Activated T-helper 1 cell treated with anti-CD3 and anti-CD28 coated beads, Interleukin-12 subunit alpha, Interleukin-12 subunit beta, Interleukin-2, Interleukin-4 antibody, amounts not matched to agents 30 ng/mL and 10 ng/mL and 1 ng/mL, durations not matched to agents 14 hours and 24 hours and 36 hours (primary cell): ENCODE measurements at regions not wholly inside any gene's neighbourhood (a gene's known extent, or its start where the extent isn't known, plus 50 kb on each side); places are given as distances from the start of the nearest gene placed in this dataset.

Experiments used
- DNase-seq: peaks from one replicate; pipeline ENCODE4 v3.0.0; 2021; ENCODE audit warnings: low spot score
- H3K27ac Mint-ChIP-seq: one replicate; pipeline ENCODE4 v1.8.0; 2021; ENCODE audit warnings: mild to moderate bottlenecking, mixed read lengths
- H3K27me3 Mint-ChIP-seq: one replicate; pipeline ENCODE4 v1.8.0; 2022; ENCODE audit warnings: mild to moderate bottlenecking, moderate library complexity, mixed read lengths; ENCODE audit not compliant: insufficient read depth
- H3K36me3 Mint-ChIP-seq: one replicate; pipeline ENCODE4 v1.8.0; 2021; ENCODE audit warnings: low read depth, mixed read lengths
- H3K4me1 Mint-ChIP-seq: one replicate; pipeline ENCODE4 v1.8.0; 2021; ENCODE audit warnings: low read depth, mixed read lengths
- H3K4me3 Mint-ChIP-seq: one replicate; pipeline ENCODE4 v1.8.0; 2021; ENCODE audit warnings: mild to moderate bottlenecking, moderate library complexity, mixed read lengths
- H3K9me3 Mint-ChIP-seq: one replicate; pipeline ENCODE4 v1.8.0; 2021; ENCODE audit warnings: mixed read lengths
- intact Hi-C: fragments of 100-400 bp; cut with micrococcal nuclease; formaldehyde crosslinking; loops from one replicate; pipeline ENCODE4 v1.15.1; 2024

DNA sequence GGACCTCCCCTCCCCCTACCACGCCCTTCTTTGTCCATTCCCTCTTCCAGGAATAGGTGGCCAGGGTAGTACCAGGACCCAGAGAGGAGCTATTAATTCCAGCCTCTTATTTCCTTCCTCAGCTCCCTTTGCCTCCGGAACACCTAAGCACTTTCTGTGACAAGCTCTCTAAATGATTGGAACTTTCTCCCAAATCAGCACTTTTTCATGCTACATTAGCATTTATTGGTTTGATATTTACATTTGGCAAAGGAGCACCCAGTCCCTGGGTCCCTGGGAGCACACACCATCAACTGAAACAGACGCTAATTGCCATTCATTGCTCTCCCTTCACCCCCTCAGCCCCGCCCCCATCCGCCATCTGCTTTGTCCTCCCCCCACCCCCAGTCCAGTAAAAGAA is 182.0 kb upstream of the BCOR start:
- H3K9me3 Mint-ChIP-seq = peaks cover under 1% of the 10 kb centered on the region
- H3K4me1 Mint-ChIP-seq = peaks cover 29% of the 10 kb centered on the region
- no peak for DNase-seq
- H3K4me3 Mint-ChIP-seq = no peak overlapping the region
- no peak overlapping the region for H3K27ac Mint-ChIP-seq
- no peaks in the 10 kb centered on the region for H3K27me3 Mint-ChIP-seq
- intact Hi-C loops = no loop called here
- no peaks in the 10 kb centered on the region for H3K36me3 Mint-ChIP-seq

DNA sequence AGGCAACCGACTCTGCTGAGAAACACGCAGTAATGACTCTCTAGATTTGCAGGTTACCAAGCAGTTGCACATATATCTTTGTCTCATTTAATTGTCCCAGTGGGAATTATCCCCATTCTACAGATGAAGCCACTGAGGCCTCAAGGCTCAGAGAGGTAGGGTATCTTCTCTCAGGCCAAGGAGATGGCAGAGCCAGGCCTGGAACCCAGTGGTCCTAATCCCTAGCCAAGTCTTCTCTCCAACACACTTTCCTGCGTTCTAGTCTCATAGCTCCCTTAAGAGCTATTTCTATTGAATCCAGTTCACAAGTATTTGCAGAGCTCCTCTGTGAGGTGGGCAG is 181.3 kb upstream of the BCOR start:
- Mint-ChIP-seq H3K27me3 (no peaks in the 10 kb centered on the region), H3K27ac (peak overlapping the region; percentile 31), H3K4me3 (peak overlapping the region; percentile 24), H3K4me1 (peaks cover 29% of the 10 kb centered on the region), H3K36me3 (no peaks in the 10 kb centered on the region), H3K9me3 (no peaks in the 10 kb centered on the region)
- DNase-seq = no peak
- intact Hi-C loops = no loop called here

DNA sequence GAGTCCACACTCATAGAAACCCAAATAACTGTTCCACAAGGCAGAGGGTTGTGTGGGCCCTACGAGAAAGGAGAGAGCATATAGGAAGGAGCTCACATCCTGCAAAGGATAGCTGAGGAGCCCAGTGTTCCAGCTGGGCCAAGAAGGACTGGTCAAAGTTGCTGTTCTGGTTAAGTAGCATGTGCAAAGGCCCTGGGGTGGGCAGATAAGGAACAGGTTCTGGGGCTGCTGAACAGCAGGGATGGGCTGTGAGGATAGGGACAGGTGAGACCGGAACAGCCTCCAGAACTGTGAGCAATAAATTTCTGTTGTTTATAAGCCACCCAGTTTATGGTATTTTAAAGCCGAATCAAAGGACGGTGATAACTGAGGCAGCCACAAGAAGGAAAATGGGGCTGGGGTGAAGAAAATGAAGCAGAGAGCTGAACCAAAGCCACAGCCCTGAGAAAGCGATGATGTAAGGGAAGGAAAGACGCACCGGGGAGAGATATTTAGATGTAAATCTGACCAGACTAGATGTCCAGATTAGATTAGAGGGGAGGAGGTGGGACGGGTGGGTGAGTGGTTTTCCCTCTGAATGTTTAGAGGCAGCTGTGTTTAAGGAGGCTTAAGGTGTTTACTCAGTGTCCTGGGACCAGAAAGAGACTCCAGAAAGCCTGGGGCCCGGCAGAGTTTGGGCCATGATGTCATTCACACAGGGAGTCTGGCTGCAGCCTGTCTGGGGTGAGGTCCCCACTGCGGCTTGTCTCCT is 180.8 kb upstream of the BCOR start:
- H3K27me3 Mint-ChIP-seq = no peaks in the 10 kb centered on the region
- no peaks in the 10 kb centered on the region for H3K36me3 Mint-ChIP-seq
- no peak overlapping the region for H3K4me3 Mint-ChIP-seq
- intact Hi-C loops = no loop called here
- peak overlapping the region; percentile 36 for H3K27ac Mint-ChIP-seq
- peak; percentile 7 for DNase-seq
- H3K4me1 Mint-ChIP-seq = peaks cover 29% of the 10 kb centered on the region
- H3K9me3 Mint-ChIP-seq = no peaks in the 10 kb centered on the region

DNA sequence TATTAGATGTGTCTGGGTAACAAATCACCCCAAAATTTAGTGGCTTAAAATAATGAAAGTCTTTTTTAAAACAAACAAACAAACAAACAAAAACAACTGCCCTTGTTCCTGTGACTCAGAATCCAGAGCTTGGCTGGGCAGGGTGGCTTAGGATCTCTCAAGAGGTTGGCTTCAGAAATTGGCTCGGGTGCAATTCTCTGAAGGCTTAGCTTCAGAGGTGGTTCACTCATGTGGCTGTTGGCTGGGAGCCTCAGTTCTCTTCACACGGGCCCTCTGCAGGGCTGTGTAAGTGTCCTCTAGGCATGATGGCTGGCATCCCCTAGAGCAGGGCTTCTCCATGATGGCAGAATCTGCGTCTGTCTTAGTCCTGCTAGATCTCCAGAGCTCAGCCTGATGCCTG is 179.9 kb upstream of the BCOR start:
- no peak overlapping the region for H3K27ac Mint-ChIP-seq
- H3K4me3 Mint-ChIP-seq = no peak overlapping the region
- peaks cover 29% of the 10 kb centered on the region for H3K4me1 Mint-ChIP-seq
- H3K27me3 Mint-ChIP-seq = no peaks in the 10 kb centered on the region
- no peak for DNase-seq
- H3K36me3 Mint-ChIP-seq = no peaks in the 10 kb centered on the region
- H3K9me3 Mint-ChIP-seq = no peaks in the 10 kb centered on the region
- intact Hi-C loops = no loop called here

DNA sequence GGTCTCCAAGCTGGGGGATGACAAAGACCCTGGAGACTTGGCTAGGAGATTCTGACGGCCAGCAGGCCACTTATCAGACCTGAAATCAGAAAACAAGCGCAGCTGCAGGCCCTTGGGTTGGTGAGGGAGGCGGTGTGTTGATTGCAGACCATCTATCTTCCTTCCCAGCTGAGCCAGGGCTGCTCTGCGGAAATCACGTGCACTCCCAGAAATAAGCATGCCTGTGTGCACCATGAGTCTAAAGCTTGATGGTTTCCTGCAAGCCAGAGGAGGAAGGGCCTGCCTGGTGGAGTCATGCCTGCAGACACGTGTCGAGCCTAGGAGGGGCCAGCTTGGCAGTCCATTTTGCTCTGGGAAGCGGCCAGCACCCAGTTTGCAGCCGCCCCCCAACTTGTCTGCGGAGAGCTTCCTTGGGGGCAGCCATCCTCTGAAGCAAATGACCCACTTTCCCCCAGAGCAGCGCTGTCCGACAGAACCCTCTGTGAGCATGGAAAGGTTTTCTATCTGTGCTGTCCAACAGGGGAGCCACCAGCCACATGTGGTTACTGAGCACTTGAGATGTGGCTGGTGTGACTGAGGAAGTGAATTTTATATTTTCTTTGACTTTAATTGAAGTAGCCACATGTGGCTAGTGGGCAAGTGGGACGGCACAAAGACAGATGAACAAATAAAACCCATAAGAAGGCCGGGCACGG is 175.7 kb upstream of the BCOR start:
- Mint-ChIP-seq H3K27ac (no peak overlapping the region), H3K36me3 (no peaks in the 10 kb centered on the region), H3K9me3 (no peaks in the 10 kb centered on the region), H3K27me3 (no peaks in the 10 kb centered on the region), H3K4me3 (no peak overlapping the region), H3K4me1 (peaks cover 7% of the 10 kb centered on the region)
- no peak for DNase-seq
- intact Hi-C loops = no loop called here

DNA sequence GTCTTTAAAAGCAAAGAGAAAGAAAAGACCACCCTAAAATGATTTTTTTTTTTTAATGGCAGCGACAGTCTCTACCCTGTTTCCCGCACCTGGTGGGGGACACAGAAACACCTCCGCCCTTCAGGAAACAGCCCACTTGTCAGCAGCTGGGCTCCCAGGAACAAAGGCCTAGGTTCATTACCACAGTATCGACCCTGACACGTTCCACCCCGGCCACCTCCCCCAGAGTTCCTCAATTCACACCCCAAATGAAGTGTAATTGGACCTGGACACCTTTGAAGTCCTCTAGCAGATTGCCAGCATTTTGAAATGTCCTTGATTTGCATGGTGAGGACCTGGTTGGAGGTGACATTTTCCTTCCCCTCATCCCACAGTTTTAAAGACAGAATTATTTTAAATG is 175.0 kb upstream of the BCOR start:
- intact Hi-C loops = no loop called here
- H3K27ac Mint-ChIP-seq = no peak overlapping the region
- no peaks in the 10 kb centered on the region for H3K36me3 Mint-ChIP-seq
- H3K4me3 Mint-ChIP-seq = no peak overlapping the region
- no peaks in the 10 kb centered on the region for H3K4me1 Mint-ChIP-seq
- no peaks in the 10 kb centered on the region for H3K27me3 Mint-ChIP-seq
- no peak for DNase-seq
- no peaks in the 10 kb centered on the region for H3K9me3 Mint-ChIP-seq

DNA sequence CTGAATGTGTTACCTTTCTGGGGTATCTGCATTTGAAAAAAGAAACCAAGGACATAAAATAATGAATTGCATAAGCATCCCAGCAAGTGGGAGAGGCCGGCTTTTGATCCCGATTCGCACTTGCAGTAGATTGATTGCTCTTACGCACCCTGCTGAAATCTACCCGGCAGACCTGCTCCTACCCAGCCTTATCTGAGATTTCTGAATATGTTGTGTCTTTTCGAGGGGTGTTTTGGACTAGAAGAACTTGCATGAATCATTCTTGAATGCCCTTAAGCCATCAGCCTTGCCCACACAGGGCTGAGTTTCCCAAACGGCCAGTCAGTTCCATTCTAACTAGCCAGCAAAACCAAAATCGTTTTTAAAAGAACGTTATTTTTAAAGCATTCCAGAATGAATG is 174.4 kb upstream of the BCOR start:
- no peaks in the 10 kb centered on the region for H3K4me1 Mint-ChIP-seq
- H3K9me3 Mint-ChIP-seq = no peaks in the 10 kb centered on the region
- no peak overlapping the region for H3K4me3 Mint-ChIP-seq

DNA sequence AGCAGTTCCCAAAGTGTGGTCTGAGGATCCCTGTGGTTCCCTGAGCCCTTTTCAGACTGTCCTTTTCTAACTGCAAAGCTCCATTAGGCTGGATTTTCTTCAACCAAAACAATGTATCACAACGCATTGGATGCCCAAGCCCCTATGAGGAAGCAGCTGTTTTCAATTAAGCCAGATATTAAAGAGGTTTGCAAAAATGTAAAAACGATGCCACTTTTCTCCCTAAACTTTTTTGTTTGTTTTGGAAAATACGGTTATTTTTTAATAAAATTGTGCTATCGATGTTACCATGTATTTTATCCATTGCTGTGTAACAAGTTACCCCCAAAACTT is 170.4 kb upstream of the BCOR start:
- Mint-ChIP-seq H3K36me3 (no peaks in the 10 kb centered on the region), H3K4me3 (no peak overlapping the region), H3K4me1 (peaks cover 6% of the 10 kb centered on the region), H3K27me3 (peaks cover 2% of the 10 kb centered on the region), H3K9me3 (no peaks in the 10 kb centered on the region), H3K27ac (no peak overlapping the region)
- DNase-seq = no peak
- intact Hi-C loops = loop anchor here (5.0 to 10.0 kb wide), 4 partner anchors 161 to 616 kb away; no protein-coding TSS in a partner anchor

More for the DNA sequence above, 174.4 kb upstream of the BCOR start:
- no peaks in the 10 kb centered on the region for H3K36me3 Mint-ChIP-seq
- no peak for DNase-seq
- intact Hi-C loops = no loop called here
- H3K27ac Mint-ChIP-seq = no peak overlapping the region
- H3K27me3 Mint-ChIP-seq = peaks cover 2% of the 10 kb centered on the region

DNA sequence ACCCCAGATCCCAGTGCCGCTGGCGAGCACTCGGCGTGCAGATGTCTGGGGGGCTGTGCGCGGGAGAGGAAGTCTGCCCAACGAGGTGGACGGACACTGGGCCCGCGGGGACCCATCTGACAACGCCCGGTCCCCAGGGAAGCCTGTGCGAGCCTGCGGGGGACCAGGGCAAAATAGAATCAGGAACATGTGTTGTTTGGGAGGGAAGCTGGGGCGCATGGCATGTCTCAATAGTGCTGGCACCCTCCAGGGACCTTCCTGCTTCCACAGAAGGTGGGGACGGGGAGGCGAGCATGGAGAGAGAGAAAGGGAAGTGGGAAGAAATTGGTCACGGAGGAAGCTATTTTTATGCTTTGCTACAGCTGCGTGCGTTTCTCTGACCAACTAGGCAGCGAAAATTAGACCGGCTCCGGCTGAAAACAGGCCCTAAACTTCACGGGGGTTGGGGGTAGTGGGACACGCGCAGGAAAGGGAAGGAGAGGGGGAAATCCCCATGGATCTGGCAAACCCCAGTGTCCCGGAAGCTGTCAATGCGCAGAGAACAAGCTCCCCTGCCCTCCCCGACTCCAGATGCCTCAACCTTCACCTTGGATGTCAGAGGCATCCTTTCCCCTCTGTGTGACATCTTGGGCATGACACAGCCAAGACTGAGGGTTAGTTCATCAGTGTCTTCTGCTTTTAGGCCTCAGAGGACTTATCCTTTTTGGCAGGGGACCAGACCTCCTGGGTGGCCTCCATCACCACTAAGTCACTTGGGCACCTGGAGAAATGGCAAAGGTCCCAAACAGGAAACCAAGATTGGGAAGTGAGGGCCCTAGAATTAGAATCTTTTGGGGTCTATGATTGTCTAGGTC is 169.8 kb upstream of the BCOR start:
- Mint-ChIP-seq H3K27ac (no peak overlapping the region), H3K36me3 (no peaks in the 10 kb centered on the region), H3K27me3 (peaks cover 2% of the 10 kb centered on the region), H3K9me3 (no peaks in the 10 kb centered on the region), H3K4me1 (peaks cover 6% of the 10 kb centered on the region), H3K4me3 (peak overlapping the region; percentile 73)
- intact Hi-C loops = loop anchor here (2.0 to 10.0 kb wide), 5 partner anchors 91 to 615 kb away; no protein-coding TSS in a partner anchor
- no peak for DNase-seq

DNA sequence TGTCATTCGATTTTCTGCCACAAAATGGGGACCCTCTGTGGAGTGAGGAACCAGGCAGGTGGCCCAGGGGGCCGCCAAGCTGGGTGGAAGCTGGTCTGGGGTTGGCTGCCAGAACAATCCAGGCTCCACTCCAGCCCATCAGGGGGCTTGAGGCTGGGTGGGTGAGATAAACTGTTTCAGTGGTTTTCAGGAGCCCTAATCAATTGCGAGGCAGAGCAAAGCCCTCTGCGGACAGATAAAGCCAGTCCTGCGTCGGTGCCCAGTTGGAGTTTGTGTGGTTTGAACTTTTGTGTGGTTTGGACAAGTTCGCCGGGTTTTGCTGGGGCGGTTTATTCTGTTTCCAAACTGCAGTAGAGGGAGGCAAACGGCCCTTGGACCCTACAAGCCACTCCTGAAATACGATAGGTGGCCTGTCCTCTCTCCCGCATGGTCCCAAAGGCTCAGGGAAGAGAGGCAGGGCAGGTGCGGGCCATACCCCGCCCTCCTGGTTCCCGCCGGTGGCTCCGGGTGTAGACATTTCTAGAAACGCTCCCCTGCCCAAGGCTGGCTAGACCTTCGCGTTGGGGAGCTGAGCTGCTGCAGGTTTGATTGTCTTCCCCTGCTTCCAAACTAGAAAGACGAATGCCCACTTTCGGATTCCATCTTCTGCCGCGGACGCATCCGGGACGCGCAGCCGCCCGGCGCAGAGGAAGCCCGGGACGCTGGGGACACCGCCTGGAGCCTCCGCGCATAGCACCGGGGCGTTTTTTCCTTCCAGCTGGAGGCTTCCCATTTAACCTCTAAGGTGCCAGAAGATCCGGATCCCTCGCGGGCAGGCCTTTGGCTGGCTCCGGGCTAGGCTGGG is 169.0 kb upstream of the BCOR start:
- Mint-ChIP-seq H3K27me3 (peaks cover 2% of the 10 kb centered on the region), H3K4me3 (peak overlapping the region; percentile 73), H3K27ac (no peak overlapping the region), H3K4me1 (peaks cover 6% of the 10 kb centered on the region), H3K9me3 (no peaks in the 10 kb centered on the region), H3K36me3 (no peaks in the 10 kb centered on the region)
- peak; percentile 8 for DNase-seq
- intact Hi-C loops = loop anchor here (2.0 to 10.0 kb wide), 5 partner anchors 90 to 614 kb away; no protein-coding TSS in a partner anchor

DNA sequence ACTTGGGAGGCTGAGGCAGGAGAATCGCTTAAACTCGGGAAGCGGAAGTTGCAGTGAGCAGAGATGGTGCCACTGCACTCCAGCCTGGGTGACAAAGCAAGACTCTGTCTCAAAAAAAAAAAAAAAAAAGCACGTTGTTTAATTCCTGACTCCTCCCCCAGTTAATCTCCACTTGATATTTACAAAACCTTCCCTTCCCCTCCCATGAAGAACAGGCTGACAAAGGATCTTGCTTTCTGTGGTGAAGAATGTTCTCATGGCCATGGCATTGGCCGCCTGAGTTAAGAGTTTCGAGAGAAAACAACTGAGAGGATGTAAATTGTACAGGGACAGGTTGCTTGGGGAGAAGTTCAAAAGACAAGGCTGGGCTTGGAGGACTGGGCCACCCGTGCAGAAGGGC is 168.2 kb upstream of the BCOR start:
- Mint-ChIP-seq H3K27me3 (peaks cover 2% of the 10 kb centered on the region), H3K4me1 (peaks cover 6% of the 10 kb centered on the region), H3K9me3 (no peaks in the 10 kb centered on the region), H3K27ac (no peak overlapping the region), H3K4me3 (peak overlapping the region; percentile 7), H3K36me3 (no peaks in the 10 kb centered on the region)
- intact Hi-C loops = loop anchor here (2.0 to 10.0 kb wide), 5 partner anchors 89 to 614 kb away; no protein-coding TSS in a partner anchor
- no peak for DNase-seq

DNA sequence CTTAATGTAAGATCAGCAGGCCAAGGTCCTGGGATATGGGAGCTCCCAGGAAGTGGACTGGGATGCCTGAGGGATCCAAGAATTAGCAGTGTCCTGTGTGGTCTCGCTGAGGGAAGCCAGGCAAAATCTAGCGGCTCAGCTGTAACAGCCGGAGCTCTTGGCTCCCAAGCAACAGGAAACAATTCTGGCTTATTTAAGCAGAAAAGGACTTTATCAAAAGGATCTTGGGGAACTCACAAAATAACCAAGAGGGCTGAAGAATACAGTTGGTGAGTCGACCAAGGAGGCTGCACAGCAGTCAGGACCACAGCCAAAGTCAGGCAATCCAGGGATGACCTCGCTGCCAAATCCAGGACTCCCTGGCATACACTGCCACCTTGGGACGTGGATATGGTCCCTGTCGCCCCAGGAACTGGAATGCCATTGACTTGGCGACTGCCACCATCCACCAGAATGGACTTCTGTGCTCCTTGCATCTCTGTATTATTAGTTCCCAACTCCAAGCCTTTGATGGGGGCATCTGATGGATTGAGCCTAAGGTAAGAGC is 165.3 kb upstream of the BCOR start:
- Mint-ChIP-seq H3K27me3 (peaks cover 2% of the 10 kb centered on the region), H3K4me1 (peaks cover 6% of the 10 kb centered on the region), H3K9me3 (no peaks in the 10 kb centered on the region), H3K4me3 (no peak overlapping the region), H3K27ac (no peak overlapping the region), H3K36me3 (no peaks in the 10 kb centered on the region)
- no peak for DNase-seq
- intact Hi-C loops = loop anchor here (10.0 kb wide), 2 partner anchors 448 to 528 kb away; no protein-coding TSS in a partner anchor
